H9 (cell line): ENCODE measurements at regions not wholly inside any gene's neighbourhood (a gene's known extent, or its start where the extent isn't known, plus 50 kb on each side); places are given as distances from the start of the nearest gene placed in this dataset.

Source experiments
- DNase-seq: peaks from one replicate; pipeline ENCODE4 v3.0.0-alpha.2; 2017
- H2AFZ ChIP-seq: one replicate; pipeline ENCODE4 v1.6.1; 2013; ENCODE audit warnings: mild to moderate bottlenecking, low read length, control low read depth, moderate library complexity
- H2AK5ac ChIP-seq: 2 replicates; pipeline ENCODE4 v1.6.1; 2013; ENCODE audit warnings: low read length, control low read depth, mixed read lengths; ENCODE audit not compliant: insufficient read length
- H2BK120ac ChIP-seq: one replicate; pipeline ENCODE4 v1.6.1; 2013; ENCODE audit warnings: low read depth, mild to moderate bottlenecking, low read length, control low read depth, inconsistent platforms; ENCODE audit not compliant: poor library complexity, severe bottlenecking
- H2BK12ac ChIP-seq: 2 replicates; pipeline ENCODE4 v1.6.1; 2013; ENCODE audit warnings: low read length, control low read depth, mixed read lengths, low read depth; ENCODE audit not compliant: insufficient read length
- H2BK15ac ChIP-seq: 2 replicates; pipeline ENCODE4 v1.6.1; 2013; ENCODE audit warnings: low read depth, low read length, control low read depth
- H2BK20ac ChIP-seq: one replicate; pipeline ENCODE4 v1.6.1; 2013; ENCODE audit warnings: low read depth, mild to moderate bottlenecking, low read length, control low read depth, inconsistent platforms; ENCODE audit not compliant: poor library complexity, severe bottlenecking
- H2BK5ac ChIP-seq: 2 replicates; pipeline ENCODE4 v1.6.1; 2013; ENCODE audit warnings: low read length, control low read depth, mixed read lengths; ENCODE audit not compliant: insufficient read length
- H3K14ac ChIP-seq: 2 replicates; pipeline ENCODE4 v1.6.1; 2013; ENCODE audit warnings: low read length, control low read depth; ENCODE audit not compliant: insufficient read depth
- H3K18ac ChIP-seq: 2 replicates; pipeline ENCODE4 v1.6.1; 2013; ENCODE audit warnings: low read depth, mild to moderate bottlenecking, mixed read lengths, low read length, control low read depth; ENCODE audit not compliant: insufficient read length
- H3K23ac ChIP-seq: 2 replicates; pipeline ENCODE4 v1.6.1; 2013; ENCODE audit warnings: low read length, control low read depth, mixed read lengths, low read depth; ENCODE audit not compliant: insufficient read length
- H3K23me2 ChIP-seq: 2 replicates; pipeline ENCODE4 v1.6.1; 2013; ENCODE audit warnings: low read depth, mild to moderate bottlenecking, mixed read lengths, low read length, control low read depth; ENCODE audit not compliant: insufficient read length, poor library complexity, severe bottlenecking
- H3K27ac ChIP-seq: 2 replicates; pipeline ENCODE4 v1.5.1; 2013; ENCODE audit warnings: low read length, control low read depth, mixed read lengths, low read depth; ENCODE audit not compliant: insufficient read length
- H3K27me3 ChIP-seq: 2 replicates; pipeline ENCODE4 v1.6.1; 2013; ENCODE audit warnings: low read length, control low read depth, inconsistent platforms; ENCODE audit not compliant: insufficient read depth
- H3K4ac ChIP-seq: 2 replicates; pipeline ENCODE4 v1.6.1; 2013; ENCODE audit warnings: low read depth, mild to moderate bottlenecking, control low read depth, inconsistent platforms, low read length, moderate library complexity
- H3K4me1 ChIP-seq: 2 replicates; pipeline ENCODE4 v1.6.1; 2013; ENCODE audit warnings: low read length, control low read depth, inconsistent platforms; ENCODE audit not compliant: insufficient read depth
- H3K4me2 ChIP-seq: 2 replicates; pipeline ENCODE4 v1.6.1; 2013; ENCODE audit warnings: low read length, control low read depth, mixed read lengths; ENCODE audit not compliant: insufficient read length, insufficient read depth
- H3K56ac ChIP-seq: 2 replicates; pipeline ENCODE4 v1.6.1; 2013; ENCODE audit warnings: low read depth, mild to moderate bottlenecking, mixed read lengths, low read length, control low read depth; ENCODE audit not compliant: insufficient read length
- H3K79me1 ChIP-seq: 2 replicates; pipeline ENCODE4 v1.6.1; 2013; ENCODE audit warnings: low read depth, mild to moderate bottlenecking, moderate library complexity, low read length, control low read depth, inconsistent platforms; ENCODE audit not compliant: insufficient read depth, poor library complexity, severe bottlenecking
- H3K79me2 ChIP-seq: 2 replicates; pipeline ENCODE4 v1.6.1; 2013; ENCODE audit warnings: low read length, control low read depth, inconsistent platforms; ENCODE audit not compliant: insufficient read depth
- H3K9ac ChIP-seq: 2 replicates; pipeline ENCODE4 v1.6.1; 2013; ENCODE audit warnings: low read length, control low read depth, mixed read lengths; ENCODE audit not compliant: insufficient read length; ENCODE audit errors: extremely low read depth
- H3K9me3 ChIP-seq: one replicate; pipeline ENCODE4 v1.6.1; 2013; ENCODE audit warnings: low read depth, low read length, inconsistent platforms; ENCODE audit not compliant: control insufficient read depth
- H3T11ph ChIP-seq: one replicate; pipeline ENCODE4 v1.6.1; 2013; ENCODE audit warnings: mild to moderate bottlenecking, low read length, control low read depth, inconsistent platforms
- H4K20me1 ChIP-seq: one replicate; pipeline ENCODE4 v1.6.1; 2013; ENCODE audit not compliant: control insufficient read depth, insufficient read length, insufficient read depth
- H4K5ac ChIP-seq: 2 replicates; pipeline ENCODE4 v1.6.1; 2013; ENCODE audit warnings: low read depth, mild to moderate bottlenecking, mixed read lengths, low read length, control low read depth; ENCODE audit not compliant: insufficient read length
- H4K8ac ChIP-seq: replicated peaks from 2 replicates; pipeline ENCODE4 v1.6.1; 2013; ENCODE audit warnings: low read length, control low read depth, mixed read lengths, low read depth; ENCODE audit not compliant: insufficient read length
- H4K91ac ChIP-seq: 2 replicates; pipeline ENCODE4 v1.6.1; 2013; ENCODE audit warnings: low read depth, mild to moderate bottlenecking, moderate library complexity, mixed read lengths, low read length, control low read depth; ENCODE audit not compliant: insufficient read length
- H3K27ac Mint-ChIP-seq, 3 experiments: 2 replicates in 2 of 3; 3 replicates in 1 of 3; pipeline ENCODE4 v1.8.0; 2020 to 2021; ENCODE audit warnings: mixed read lengths in 3 of 3, mild to moderate bottlenecking in 1 of 3, moderate library complexity in 1 of 3
- H3K27me3 Mint-ChIP-seq: 2 replicates; pipeline ENCODE4 v1.8.0; 2021; ENCODE audit warnings: low read depth, mild to moderate bottlenecking, moderate library complexity, mixed read lengths
- H3K36me3 Mint-ChIP-seq, 3 experiments: 2 replicates in 2 of 3; 3 replicates in 1 of 3; pipeline ENCODE4 v1.8.0; 2020 to 2021; ENCODE audit warnings: low read depth in 3 of 3, mixed read lengths in 3 of 3; ENCODE audit not compliant: insufficient read depth in 1 of 3
- H3K4me1 Mint-ChIP-seq, 2 experiments: 2 replicates each; pipeline ENCODE4 v1.8.0; 2020; ENCODE audit warnings: mixed read lengths in 2 of 2
- H3K4me3 Mint-ChIP-seq, 2 experiments: 2 replicates in 1 of 2; 3 replicates in 1 of 2; pipeline ENCODE4 v1.8.0; 2020 to 2021; ENCODE audit warnings: mild to moderate bottlenecking in 2 of 2, mixed read lengths in 2 of 2, moderate library complexity in 1 of 2
- H3K9me3 Mint-ChIP-seq, 2 experiments: 2 replicates in 1 of 2; 3 replicates in 1 of 2; pipeline ENCODE4 v1.8.0; 2020; ENCODE audit warnings: mild to moderate bottlenecking in 2 of 2, mixed read lengths in 2 of 2, moderate library complexity in 1 of 2
- WGBS: extraction: QIAGEN DNeasy Blood & Tissue Kit; methylation state at CpG from one replicate; pipeline ENCODE4 v1.1.7; 2013; ENCODE audit warnings: missing lambda C conversion rate, low lambda C conversion rate, mixed read lengths; ENCODE audit not compliant: insufficient read length; ENCODE audit errors: extremely low coverage; 5-methylcytosine and 5-hydroxymethylcytosine counted together
- TF ChIP-seq, protein P1 (sequence below): fragments of 200-600 bp; sonication (generic); conservative IDR thresholded peaks from 3 replicates; pipeline ENCODE4 v1.8.0; 2021; ENCODE audit warnings: antibody characterized with exemption, mild to moderate bottlenecking

DNA sequence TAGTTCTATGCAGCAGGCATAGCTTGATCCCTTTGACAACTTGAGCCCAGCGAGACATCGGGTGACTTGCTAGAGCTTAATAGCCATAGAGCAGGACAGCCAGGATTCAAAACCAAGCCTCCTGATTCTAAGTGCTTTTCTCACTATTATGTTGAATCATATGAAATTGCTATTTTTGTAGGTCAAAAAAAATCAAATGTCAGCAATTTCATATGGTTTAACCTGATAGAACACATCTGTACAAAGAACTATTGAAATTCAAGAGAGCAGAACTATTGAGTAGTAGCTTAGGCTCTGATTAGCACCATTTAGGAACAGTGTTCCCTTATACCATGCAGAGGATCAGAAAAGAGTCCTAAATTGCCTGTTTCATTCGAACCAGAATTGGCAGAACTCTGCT is 132.0 kb downstream of the EMP1 start:
- H3K4ac ChIP-seq, result no peak overlapping the region

More for the DNA sequence above, 132.0 kb downstream of the EMP1 start:
- H2BK120ac ChIP-seq, result no peak overlapping the region
- Mint-ChIP-seq H3K36me3 (no peaks in the 10 kb centered on the region; a peak in 1 of 7 replicates), H3K27ac (no peak overlapping the region), H3K4me1 (peaks cover 0 to 4% of the 10 kb centered on the region in 2 experiments; a peak in 1 of 4 replicates), H3K27me3 (no peaks in the 10 kb centered on the region), H3K4me3 (no peak overlapping the region), H3K9me3 (peaks cover 13 to 21% of the 10 kb centered on the region in 2 experiments; a peak in 4 of 5 replicates)
- H4K91ac ChIP-seq, result no peak overlapping the region
- no peak overlapping the region for H4K8ac ChIP-seq
- H3K27ac ChIP-seq, result no peak overlapping the region
- no peak overlapping the region for H2BK12ac ChIP-seq
- no peaks in the 10 kb centered on the region for H3K27me3 ChIP-seq
- no peak overlapping the region for H3K18ac ChIP-seq
- H3K9ac ChIP-seq, result no peak overlapping the region
- no peak overlapping the region for H2AK5ac ChIP-seq
- no peaks in the 10 kb centered on the region for H4K20me1 ChIP-seq
- no peaks in the 10 kb centered on the region for H3K4me1 ChIP-seq
- DNase-seq, result no peak
- TF ChIP-seq, protein P1, sequence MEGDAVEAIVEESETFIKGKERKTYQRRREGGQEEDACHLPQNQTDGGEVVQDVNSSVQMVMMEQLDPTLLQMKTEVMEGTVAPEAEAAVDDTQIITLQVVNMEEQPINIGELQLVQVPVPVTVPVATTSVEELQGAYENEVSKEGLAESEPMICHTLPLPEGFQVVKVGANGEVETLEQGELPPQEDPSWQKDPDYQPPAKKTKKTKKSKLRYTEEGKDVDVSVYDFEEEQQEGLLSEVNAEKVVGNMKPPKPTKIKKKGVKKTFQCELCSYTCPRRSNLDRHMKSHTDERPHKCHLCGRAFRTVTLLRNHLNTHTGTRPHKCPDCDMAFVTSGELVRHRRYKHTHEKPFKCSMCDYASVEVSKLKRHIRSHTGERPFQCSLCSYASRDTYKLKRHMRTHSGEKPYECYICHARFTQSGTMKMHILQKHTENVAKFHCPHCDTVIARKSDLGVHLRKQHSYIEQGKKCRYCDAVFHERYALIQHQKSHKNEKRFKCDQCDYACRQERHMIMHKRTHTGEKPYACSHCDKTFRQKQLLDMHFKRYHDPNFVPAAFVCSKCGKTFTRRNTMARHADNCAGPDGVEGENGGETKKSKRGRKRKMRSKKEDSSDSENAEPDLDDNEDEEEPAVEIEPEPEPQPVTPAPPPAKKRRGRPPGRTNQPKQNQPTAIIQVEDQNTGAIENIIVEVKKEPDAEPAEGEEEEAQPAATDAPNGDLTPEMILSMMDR, result no peak
- no peak overlapping the region for H3K14ac ChIP-seq
- no peaks in the 10 kb centered on the region for H3K23me2 ChIP-seq
- no peaks in the 10 kb centered on the region for H3K9me3 ChIP-seq
- WGBS, result no CpG with 5 or more reads among the region's 3 CpGs
- no peak overlapping the region for H3K56ac ChIP-seq
- no peak overlapping the region for H2AFZ ChIP-seq
- no peak overlapping the region for H2BK20ac ChIP-seq
- H3K79me1 ChIP-seq, result no peaks in the 10 kb centered on the region
- no peak overlapping the region for H2BK15ac ChIP-seq
- H4K5ac ChIP-seq, result no peak overlapping the region
- no peak overlapping the region for H2BK5ac ChIP-seq
- no peak overlapping the region for H3K4me2 ChIP-seq
- no peaks in the 10 kb centered on the region for H3K79me2 ChIP-seq
- H3T11ph ChIP-seq, result no peak overlapping the region
- no peak overlapping the region for H3K23ac ChIP-seq
